ENCODE measurements at regions not wholly inside any gene's neighbourhood (a gene's known extent, or its start where the extent isn't known, plus 50 kb on each side); places are given as distances from the start of the nearest gene placed in this dataset.
A peak's percentile ranks its signal among the peaks of the same experiment; 100 is the strongest.

GRCh38 chr9:13480693-13481092, 201.2 kb upstream of the MPDZ start:
- peaks cover 10% of the 10 kb centered on the region for H3K9me3 Mint-ChIP-seq
- no peak overlapping the region for H3K9ac ChIP-seq
- H3K4me1 Mint-ChIP-seq, result peaks cover 3% of the 10 kb centered on the region
- H3K27me3 ChIP-seq, result no peaks in the 10 kb centered on the region
- H3K27ac Mint-ChIP-seq, result peak overlapping the region; percentile 40
- no peak overlapping the region for H3K4me3 ChIP-seq
- no peaks in the 10 kb centered on the region for H3K4me1 ChIP-seq
- peak overlapping the region; percentile 68 for H2AFZ ChIP-seq (replicated peaks)
- no peaks in the 10 kb centered on the region for H4K20me1 ChIP-seq (ENCODE audit: low read depth)
- no peak overlapping the region for H3K4me3 Mint-ChIP-seq
- no peaks in the 10 kb centered on the region for H3K79me2 ChIP-seq (ENCODE audit: low read depth)
- peak; percentile 4 for DNase-seq (ENCODE audit: low spot score)
- H3K9me3 ChIP-seq (ENCODE audit: low read depth), result no peaks in the 10 kb centered on the region
- H3F3A ChIP-seq (ENCODE audit: low read depth), result no peaks in the 10 kb centered on the region
- no peak overlapping the region for H3K4me2 ChIP-seq
- TF ChIP-seq EZH2phosphoT487 (IDR thresholded peaks at IDR 0.05) (no peak), CTCF (IDR thresholded peaks at IDR 0.05) (no peak), EZH2 (IDR thresholded peaks at IDR 0.05) (no peak)
- peaks cover 3% of the 10 kb centered on the region for H3K27me3 Mint-ChIP-seq (ENCODE audit: insufficient read depth, low read depth)
- no peaks in the 10 kb centered on the region for H3K36me3 ChIP-seq
- no peaks in the 10 kb centered on the region for H3K36me3 Mint-ChIP-seq
- H3K27ac ChIP-seq, result no peak overlapping the region

GRCh38 chr9:13479096-13479495, 199.6 kb upstream of the MPDZ start:
- H3K36me3 ChIP-seq, result no peaks in the 10 kb centered on the region
- Mint-ChIP-seq H3K4me3 (no peak overlapping the region), H3K27me3 (ENCODE audit: insufficient read depth, low read depth) (peaks cover 3% of the 10 kb centered on the region), H3K36me3 (no peaks in the 10 kb centered on the region), H3K27ac (no peak overlapping the region), H3K4me1 (peaks cover 3% of the 10 kb centered on the region), H3K9me3 (peaks cover 24% of the 10 kb centered on the region)
- H3K4me1 ChIP-seq, result no peaks in the 10 kb centered on the region
- no peak overlapping the region for H2AFZ ChIP-seq (replicated peaks)
- TF ChIP-seq EZH2 (IDR thresholded peaks at IDR 0.05), result no peak
- no peak for TF ChIP-seq EZH2phosphoT487 (IDR thresholded peaks at IDR 0.05)
- no peaks in the 10 kb centered on the region for H3K9me3 ChIP-seq (ENCODE audit: low read depth)
- no peak for DNase-seq (ENCODE audit: low spot score)
- no peak overlapping the region for H3K27ac ChIP-seq
- H3K27me3 ChIP-seq, result no peaks in the 10 kb centered on the region
- no peak overlapping the region for H3K9ac ChIP-seq
- no peaks in the 10 kb centered on the region for H4K20me1 ChIP-seq (ENCODE audit: low read depth)
- no peak overlapping the region for H3K4me2 ChIP-seq
- no peaks in the 10 kb centered on the region for H3K79me2 ChIP-seq (ENCODE audit: low read depth)
- no peaks in the 10 kb centered on the region for H3F3A ChIP-seq (ENCODE audit: low read depth)
- no peak overlapping the region for H3K4me3 ChIP-seq

- no peaks in the 10 kb centered on the region for H3K27me3 ChIP-seq
- H3K4me1 Mint-ChIP-seq, result peaks cover 3% of the 10 kb centered on the region
These were observed 199.1 kb upstream of the MPDZ start for GRCh38 chr9:13478639-13479038.

More at GRCh38 chr9:13478639-13479038, 199.1 kb upstream of the MPDZ start:
- H3K4me2 ChIP-seq, result no peak overlapping the region
- no peak overlapping the region for H3K4me3 Mint-ChIP-seq
- H3K27ac ChIP-seq, result no peak overlapping the region
- no peak overlapping the region for H3K27ac Mint-ChIP-seq
- no peak overlapping the region for H3K4me3 ChIP-seq
- H4K20me1 ChIP-seq (ENCODE audit: low read depth), result no peaks in the 10 kb centered on the region
- H3K9me3 Mint-ChIP-seq, result peaks cover 27% of the 10 kb centered on the region
- no peak overlapping the region for H2AFZ ChIP-seq (replicated peaks)
- H3K9ac ChIP-seq, result no peak overlapping the region
- H3K79me2 ChIP-seq (ENCODE audit: low read depth), result no peaks in the 10 kb centered on the region
- H3F3A ChIP-seq (ENCODE audit: low read depth), result no peaks in the 10 kb centered on the region
- no peaks in the 10 kb centered on the region for H3K4me1 ChIP-seq
- H3K36me3 Mint-ChIP-seq, result no peaks in the 10 kb centered on the region
- no peaks in the 10 kb centered on the region for H3K36me3 ChIP-seq
- H3K9me3 ChIP-seq (ENCODE audit: low read depth), result no peaks in the 10 kb centered on the region
- H3K27me3 Mint-ChIP-seq (ENCODE audit: insufficient read depth, low read depth), result peaks cover 3% of the 10 kb centered on the region
- no peak for DNase-seq (ENCODE audit: low spot score)
- no peak for TF ChIP-seq EZH2phosphoT487 (IDR thresholded peaks at IDR 0.05)
- no peak for TF ChIP-seq EZH2 (IDR thresholded peaks at IDR 0.05)
- no peak for TF ChIP-seq CTCF (IDR thresholded peaks at IDR 0.05)
